OCI-LY1 (cell line): ENCODE measurements at regions not wholly inside any gene's neighbourhood (a gene's known extent, or its start where the extent isn't known, plus 50 kb on each side); places are given as distances from the start of the nearest gene placed in this dataset.

Experiments used
- EZH2 ChIP-seq: fragments of 200-600 bp; sonication (generic), shearing (Covaris generic); IDR thresholded peaks from 2 replicates; pipeline ENCODE4 v1.8.0; 2017; ENCODE audit warnings: borderline replicate concordance, mixed run types, mild to moderate bottlenecking, antibody characterized with exemption, low read length, moderate library complexity, mixed read lengths
- TF ChIP-seq, protein P1 (sequence below): fragments of 200-600 bp; sonication (generic), shearing (Covaris generic); IDR thresholded peaks from 2 replicates; pipeline ENCODE4 v1.5.1; 2017; ENCODE audit warnings: mild to moderate bottlenecking, antibody characterized with exemption, low read length, moderate library complexity, mixed read lengths

GRCh38 chr13:63323441-63323840 lies 1907.8 kb upstream of the PCDH20 start:
- TF ChIP-seq, protein P1, sequence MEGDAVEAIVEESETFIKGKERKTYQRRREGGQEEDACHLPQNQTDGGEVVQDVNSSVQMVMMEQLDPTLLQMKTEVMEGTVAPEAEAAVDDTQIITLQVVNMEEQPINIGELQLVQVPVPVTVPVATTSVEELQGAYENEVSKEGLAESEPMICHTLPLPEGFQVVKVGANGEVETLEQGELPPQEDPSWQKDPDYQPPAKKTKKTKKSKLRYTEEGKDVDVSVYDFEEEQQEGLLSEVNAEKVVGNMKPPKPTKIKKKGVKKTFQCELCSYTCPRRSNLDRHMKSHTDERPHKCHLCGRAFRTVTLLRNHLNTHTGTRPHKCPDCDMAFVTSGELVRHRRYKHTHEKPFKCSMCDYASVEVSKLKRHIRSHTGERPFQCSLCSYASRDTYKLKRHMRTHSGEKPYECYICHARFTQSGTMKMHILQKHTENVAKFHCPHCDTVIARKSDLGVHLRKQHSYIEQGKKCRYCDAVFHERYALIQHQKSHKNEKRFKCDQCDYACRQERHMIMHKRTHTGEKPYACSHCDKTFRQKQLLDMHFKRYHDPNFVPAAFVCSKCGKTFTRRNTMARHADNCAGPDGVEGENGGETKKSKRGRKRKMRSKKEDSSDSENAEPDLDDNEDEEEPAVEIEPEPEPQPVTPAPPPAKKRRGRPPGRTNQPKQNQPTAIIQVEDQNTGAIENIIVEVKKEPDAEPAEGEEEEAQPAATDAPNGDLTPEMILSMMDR, result no peak
- TF ChIP-seq EZH2, result no peak
